ENCODE measurements at regions not wholly inside any gene's neighbourhood (a gene's known extent, or its start where the extent isn't known, plus 50 kb on each side); places are given as distances from the start of the nearest gene placed in this dataset.

GRCh38 chr5:54624805-54625568 is 107.4 kb downstream of the SNX18 start:
- no peak for TF ChIP-seq CTCF (conservative IDR thresholded peaks at IDR 0.05; ENCODE audit: low read length)
- TF ChIP-seq EZH2phosphoT487 (IDR thresholded peaks at IDR 0.05; ENCODE audit: borderline replicate concordance, low read depth, low read length) = no peak
